Limb (tissue), 2 donors: ENCODE measurements at regions not wholly inside any gene's neighbourhood (a gene's known extent, or its start where the extent isn't known, plus 50 kb on each side); places are given as distances from the start of the nearest gene placed in this dataset.

Experiments
- DNase-seq, 2 donors: peaks; one replicate each; pipeline ENCODE4 v3.0.0-alpha.2; 2016; ENCODE audit errors: extremely low spot score in 2 of 2

GRCh38 chr10:89887406-89887805, 186.0 kb downstream of the KIF20B start:
- no peak for DNase-seq

DNA sequence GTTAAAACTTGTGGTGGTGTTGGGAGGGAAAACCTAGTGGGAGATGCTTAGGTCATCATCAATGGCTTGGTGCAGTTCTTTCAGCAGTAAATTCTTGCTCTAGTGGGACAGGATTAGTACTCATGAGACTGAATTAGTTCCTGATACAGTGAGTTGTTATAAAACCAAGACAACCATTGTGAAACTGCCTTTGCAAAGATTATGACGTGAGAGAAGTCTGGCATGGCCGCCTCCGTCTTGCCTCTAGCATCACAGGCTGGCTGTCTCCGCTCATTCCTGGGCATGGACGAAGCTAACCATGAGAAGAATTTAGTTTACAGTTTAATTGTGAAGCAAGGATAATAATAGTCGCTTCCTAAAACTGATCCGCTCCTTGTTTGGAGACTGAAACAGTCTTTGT, 186.4 kb downstream of the KIF20B start:
- DNase-seq = no peak

GRCh38 chr10:89888321-89889070, 187.1 kb downstream of the KIF20B start:
- DNase-seq = no peak

GRCh38 chr10:89889606-89890005, 188.2 kb downstream of the KIF20B start:
- no peak for DNase-seq

- DNase-seq = no peak
Measured at GRCh38 chr10:89891006-89891535, 189.7 kb downstream of the KIF20B start.

DNA sequence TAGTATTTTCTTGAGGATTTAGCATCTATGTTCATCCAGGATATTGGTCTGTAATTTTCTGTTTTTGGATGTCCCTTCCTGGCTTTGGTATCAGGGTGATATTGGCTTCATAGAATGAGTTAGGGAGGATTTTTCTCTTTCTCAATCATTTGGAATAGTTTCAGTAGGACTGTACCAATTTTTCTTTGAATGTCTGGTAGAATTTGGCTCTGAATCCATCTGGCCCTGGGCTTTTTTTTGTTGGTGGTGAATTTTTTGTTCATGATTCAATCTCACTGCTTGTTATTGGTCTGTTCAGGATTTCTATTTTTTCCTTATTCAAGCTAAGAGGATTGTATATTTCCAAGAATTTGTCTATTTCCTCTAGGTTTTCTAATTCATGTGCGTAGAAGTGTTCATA, 192.7 kb downstream of the KIF20B start:
- DNase-seq = no peak

- DNase-seq = no peak
Measured at GRCh38 chr10:89900554-89900953, 199.2 kb downstream of the KIF20B start.

GRCh38 chr10:89901895-89902294, 200.5 kb downstream of the KIF20B start:
- DNase-seq = no peak

DNA sequence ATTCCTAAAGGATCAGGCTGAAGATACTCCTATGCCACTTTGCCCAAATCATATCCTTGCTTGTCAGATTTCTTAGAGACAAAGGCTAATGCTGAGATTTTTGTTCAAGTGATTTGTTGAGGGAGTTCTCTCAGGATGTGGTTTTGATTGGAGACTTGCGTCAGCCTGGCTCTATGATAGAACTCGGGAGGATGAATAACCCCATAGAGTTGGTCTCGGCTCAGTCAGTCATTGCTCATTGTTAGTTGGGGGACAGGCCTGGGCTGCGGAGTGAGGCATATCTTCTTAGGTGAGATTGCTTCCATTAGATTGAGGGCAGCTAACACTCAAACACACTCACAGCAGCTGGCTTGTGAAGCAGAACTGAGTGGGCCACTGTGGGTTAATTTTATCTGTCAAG, 203.4 kb downstream of the KIF20B start:
- DNase-seq = no peak

DNA sequence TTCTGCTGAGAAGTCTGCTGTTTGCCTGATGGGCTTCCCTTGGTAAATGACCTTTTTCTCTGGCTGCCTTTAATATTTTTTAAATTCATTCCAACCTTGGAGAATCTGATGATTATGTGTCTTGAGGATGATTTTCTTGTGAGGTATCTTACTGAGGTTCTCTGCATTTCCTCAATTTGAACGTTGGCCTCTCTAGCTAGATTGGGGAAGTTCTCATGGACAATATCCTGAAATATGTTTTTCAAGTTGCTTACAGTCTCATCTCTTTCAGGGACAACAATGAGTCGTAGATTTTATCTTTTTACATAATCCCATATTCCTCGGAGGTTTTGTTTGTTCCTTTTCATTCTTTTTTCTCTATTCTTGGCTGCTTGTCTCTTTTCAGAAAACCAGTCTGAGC, 208.4 kb downstream of the KIF20B start:
- DNase-seq = no peak

DNA sequence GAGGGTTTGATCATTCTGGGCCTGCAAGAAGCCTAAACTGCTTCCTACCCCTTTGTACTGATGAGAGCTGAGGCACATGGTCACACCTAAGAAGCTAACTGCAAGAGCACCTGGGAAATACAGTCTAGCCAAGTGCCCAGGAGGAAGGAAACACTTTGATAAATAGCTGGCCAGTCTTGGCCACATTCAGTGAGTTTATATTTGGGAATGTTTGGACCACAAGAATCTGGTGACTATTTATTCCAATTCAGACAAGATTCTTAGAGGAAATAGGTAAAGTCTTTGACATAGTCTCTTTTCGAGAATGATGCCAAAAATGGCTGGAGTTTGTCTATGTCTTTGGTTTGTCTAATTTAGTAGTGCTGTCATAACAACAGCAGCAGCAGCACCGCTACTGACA, 213.6 kb downstream of the KIF20B start:
- no peak for DNase-seq

DNA sequence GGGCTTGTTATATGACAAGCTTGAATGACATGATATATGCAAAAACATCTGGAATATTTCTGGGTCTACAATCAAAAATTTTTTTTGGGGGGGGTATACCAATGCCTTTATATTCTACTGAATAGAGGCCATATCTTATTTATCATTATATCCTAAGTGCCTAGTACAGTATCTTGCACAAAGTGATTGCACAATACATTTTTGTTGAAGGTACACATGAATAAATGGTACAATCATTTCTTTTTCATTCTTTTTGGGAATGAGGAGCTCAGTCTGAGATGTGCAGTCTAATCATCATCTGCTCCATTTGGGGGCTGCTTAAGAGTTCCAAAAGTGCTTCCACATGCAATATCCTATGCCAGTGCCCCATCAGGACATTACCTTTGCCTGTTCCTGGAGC, 214.6 kb downstream of the KIF20B start:
- no peak for DNase-seq

GRCh38 chr10:89916468-89917215, 215.3 kb downstream of the KIF20B start:
- no peak for DNase-seq

DNA sequence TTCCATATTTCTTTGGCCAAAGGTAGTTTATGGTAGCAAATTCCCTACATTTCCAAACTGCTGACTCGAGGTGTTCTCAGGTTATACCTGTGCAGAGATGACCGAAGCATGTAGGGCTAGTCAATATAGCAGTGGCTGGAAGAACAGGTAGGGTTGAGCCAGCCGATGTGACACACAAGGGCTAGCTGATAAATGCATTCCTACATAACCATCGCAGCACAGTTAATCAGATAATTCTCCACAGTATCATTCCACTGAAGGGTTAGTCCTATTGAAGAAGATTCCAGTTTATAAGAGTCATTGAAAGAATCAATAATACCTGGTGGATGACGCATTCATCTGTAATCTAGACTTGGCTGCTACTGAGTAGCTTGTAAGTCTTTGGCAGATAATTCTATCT, 220.0 kb downstream of the KIF20B start:
- DNase-seq = no peak

GRCh38 chr10:89923661-89924060, 222.3 kb downstream of the KIF20B start:
- DNase-seq = no peak

DNA sequence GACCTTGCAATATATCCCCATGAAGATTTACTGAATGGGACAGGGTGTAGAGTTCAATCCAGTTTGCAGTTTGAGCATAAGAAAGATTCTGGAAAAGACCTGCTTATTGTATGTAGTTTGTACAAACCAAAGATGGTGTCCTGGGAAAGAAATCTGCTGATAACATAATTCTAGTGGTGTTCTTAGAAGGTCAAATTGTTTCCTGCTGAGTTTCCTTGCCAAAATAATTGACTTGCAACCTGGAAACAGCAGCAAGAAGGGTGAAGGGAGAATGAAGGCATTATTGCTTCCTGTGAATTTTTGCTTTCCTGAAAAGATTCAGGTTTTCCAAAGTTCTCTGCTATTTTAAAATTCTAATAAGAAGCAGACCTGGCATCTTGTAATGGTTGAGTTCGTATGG, 222.9 kb downstream of the KIF20B start:
- DNase-seq = no peak

GRCh38 chr10:89926736-89927135, 225.3 kb downstream of the KIF20B start:
- DNase-seq = no peak

- DNase-seq = no peak
Measured at GRCh38 chr10:89929282-89930026, 228.1 kb downstream of the KIF20B start.

DNA sequence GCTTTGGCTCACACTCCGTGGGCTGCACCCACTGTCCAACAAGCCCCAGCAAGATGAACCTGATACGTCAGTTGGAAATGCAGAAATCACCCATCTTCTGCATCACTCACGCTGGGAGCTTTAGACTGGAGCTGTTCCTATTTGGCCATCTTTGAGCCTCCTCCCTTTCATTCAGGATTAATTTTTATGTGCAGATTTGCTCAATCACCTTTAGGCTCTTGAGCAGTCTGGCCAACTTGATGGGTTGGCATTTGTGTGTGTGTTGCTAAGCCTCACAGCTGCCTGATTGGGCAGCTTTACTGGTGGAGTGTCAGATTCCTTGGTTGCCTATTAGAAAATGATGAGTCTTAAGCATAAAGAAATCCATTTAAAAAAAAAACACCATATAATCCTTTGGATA, 236.1 kb downstream of the KIF20B start:
- no peak for DNase-seq

GRCh38 chr10:89940076-89940475, 238.7 kb downstream of the KIF20B start:
- DNase-seq = no peak

GRCh38 chr10:89942217-89942616, 240.8 kb downstream of the KIF20B start:
- no peak for DNase-seq

DNA sequence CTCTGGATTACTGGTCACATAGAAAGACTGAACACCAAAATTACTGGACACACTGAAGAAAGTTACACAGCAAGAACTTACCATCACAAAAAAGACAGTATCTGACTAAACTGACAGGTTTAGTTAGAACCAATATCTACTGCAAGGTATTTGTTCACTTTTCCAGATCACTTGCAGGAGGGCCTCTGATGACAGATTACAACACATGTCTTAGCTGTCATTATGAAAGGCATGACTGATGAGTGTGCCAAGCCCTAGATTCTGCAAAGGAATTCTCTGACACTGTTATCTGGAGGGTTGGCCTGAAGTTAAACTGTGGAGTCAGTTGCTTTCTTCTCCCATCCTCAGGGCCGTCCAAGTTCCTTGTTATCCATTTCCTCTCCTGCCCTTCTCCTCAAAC, 242.7 kb downstream of the KIF20B start:
- DNase-seq = no peak
